Cardiac muscle cell (in vitro differentiated cells and primary cell): ENCODE measurements at regions not wholly inside any gene's neighbourhood (a gene's known extent, or its start where the extent isn't known, plus 50 kb on each side); places are given as distances from the start of the nearest gene placed in this dataset.

ENCODE experiments used
- DNase-seq, 2 donors: peaks; one replicate each; pipeline versions ENCODE4 v3.0.0 to v3.0.0-alpha.2; 2010 to 2017; ENCODE audit warnings: low read depth in 1 of 2, low spot score in 1 of 2
- H3K27ac ChIP-seq: fragments of 200-600 bp; sonication (generic); 2 replicates; pipeline ENCODE4 v1.5.1; 2016
- H3K27me3 ChIP-seq: fragments of 200-600 bp; sonication (generic); 2 replicates; pipeline ENCODE4 v1.6.0; 2016; ENCODE audit warnings: control low read depth
- H3K36me3 ChIP-seq: fragments of 200-600 bp; sonication (generic); 2 replicates; pipeline ENCODE4 v1.5.1; 2016; ENCODE audit warnings: control low read depth
- H3K4me1 ChIP-seq: fragments of 200-600 bp; sonication (generic); 2 replicates; pipeline ENCODE4 v1.8.1; 2017; ENCODE audit warnings: low read depth, mild to moderate bottlenecking, mixed run types
- H3K4me3 ChIP-seq: fragments of 200-600 bp; sonication (generic); 2 replicates; pipeline ENCODE4 v1.5.1; 2016; ENCODE audit warnings: mild to moderate bottlenecking
- H3K9me3 ChIP-seq: fragments of 200-600 bp; sonication (generic); 2 replicates; pipeline ENCODE4 v1.5.1; 2017; ENCODE audit warnings: low read depth, mild to moderate bottlenecking, control low read depth
- TF ChIP-seq, protein P1 (sequence below): IDR thresholded peaks from 2 replicates; pipeline ENCODE4 v1.5.1; 2012; ENCODE audit warnings: low read depth, mild to moderate bottlenecking, low read length

DNA sequence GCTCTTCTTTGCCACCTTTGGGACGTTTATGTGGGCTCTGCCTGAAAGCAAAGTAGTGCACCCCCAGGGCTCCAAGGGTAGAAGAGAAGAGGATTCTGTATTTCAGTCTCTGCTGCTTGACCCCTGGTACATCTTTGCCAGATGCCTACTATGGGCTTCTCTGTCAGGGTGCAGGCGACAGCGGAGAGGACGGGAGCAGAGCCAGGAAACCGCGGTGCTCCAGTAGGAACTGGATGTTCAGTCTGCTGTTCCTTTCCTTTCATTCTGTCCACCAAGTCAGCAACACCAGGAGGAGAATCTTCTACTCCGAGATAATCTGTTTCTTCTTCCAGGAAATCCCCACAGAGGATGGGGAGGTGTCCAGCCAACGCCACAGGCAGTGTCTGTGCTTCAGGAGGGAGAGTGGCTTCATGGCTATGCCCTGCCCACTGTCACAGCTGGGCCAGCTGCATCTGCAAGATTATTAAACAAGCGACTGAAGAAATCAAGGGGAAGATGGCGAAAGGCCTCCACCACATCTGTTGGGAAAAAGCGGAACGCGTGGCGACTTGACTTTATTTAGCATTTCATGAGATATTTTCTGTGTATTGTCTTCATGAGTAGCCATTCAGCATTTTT lies 398.3 kb downstream of the IRX1 start:
- DNase-seq: peak in 1 of 2 donors; percentile 9
- peaks cover 3% of the 10 kb centered on the region for H3K27me3 ChIP-seq
- H3K9me3 ChIP-seq: no peaks in the 10 kb centered on the region
- peaks cover 6% of the 10 kb centered on the region for H3K4me1 ChIP-seq
- no peak overlapping the region for H3K27ac ChIP-seq
- H3K36me3 ChIP-seq: no peaks in the 10 kb centered on the region
- TF ChIP-seq, protein P1, sequence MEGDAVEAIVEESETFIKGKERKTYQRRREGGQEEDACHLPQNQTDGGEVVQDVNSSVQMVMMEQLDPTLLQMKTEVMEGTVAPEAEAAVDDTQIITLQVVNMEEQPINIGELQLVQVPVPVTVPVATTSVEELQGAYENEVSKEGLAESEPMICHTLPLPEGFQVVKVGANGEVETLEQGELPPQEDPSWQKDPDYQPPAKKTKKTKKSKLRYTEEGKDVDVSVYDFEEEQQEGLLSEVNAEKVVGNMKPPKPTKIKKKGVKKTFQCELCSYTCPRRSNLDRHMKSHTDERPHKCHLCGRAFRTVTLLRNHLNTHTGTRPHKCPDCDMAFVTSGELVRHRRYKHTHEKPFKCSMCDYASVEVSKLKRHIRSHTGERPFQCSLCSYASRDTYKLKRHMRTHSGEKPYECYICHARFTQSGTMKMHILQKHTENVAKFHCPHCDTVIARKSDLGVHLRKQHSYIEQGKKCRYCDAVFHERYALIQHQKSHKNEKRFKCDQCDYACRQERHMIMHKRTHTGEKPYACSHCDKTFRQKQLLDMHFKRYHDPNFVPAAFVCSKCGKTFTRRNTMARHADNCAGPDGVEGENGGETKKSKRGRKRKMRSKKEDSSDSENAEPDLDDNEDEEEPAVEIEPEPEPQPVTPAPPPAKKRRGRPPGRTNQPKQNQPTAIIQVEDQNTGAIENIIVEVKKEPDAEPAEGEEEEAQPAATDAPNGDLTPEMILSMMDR: no peak
- H3K4me3 ChIP-seq: no peak overlapping the region

DNA sequence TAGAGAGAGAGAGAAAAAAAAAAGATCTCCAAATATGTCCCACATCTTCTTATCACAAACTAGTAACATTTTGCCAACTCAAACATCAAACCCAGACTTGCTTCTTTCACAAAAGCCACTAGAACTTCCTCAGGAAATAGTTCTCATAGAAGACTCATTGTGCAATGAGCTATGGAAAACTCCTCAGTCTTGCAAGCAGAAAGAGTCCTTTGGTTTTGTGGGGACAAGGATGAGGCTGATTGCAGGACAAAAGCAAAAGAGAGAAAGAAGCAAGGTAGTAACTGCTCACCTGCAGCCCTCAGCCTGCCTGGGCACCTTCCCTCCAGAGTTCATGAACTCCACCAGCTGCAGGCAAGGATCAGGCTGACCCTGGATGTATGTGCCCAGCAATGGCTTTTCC lies 399.0 kb downstream of the IRX1 start:
- Histone ChIP-seq H3K4me1 (peaks cover 6% of the 10 kb centered on the region), H3K27me3 (peaks cover 9% of the 10 kb centered on the region), H3K27ac (no peak overlapping the region), H3K4me3 (no peak overlapping the region), H3K9me3 (no peaks in the 10 kb centered on the region), H3K36me3 (no peaks in the 10 kb centered on the region)
- TF ChIP-seq, protein P1: no peak
- DNase-seq: peak in 1 of 2 donors; percentile 40

DNA sequence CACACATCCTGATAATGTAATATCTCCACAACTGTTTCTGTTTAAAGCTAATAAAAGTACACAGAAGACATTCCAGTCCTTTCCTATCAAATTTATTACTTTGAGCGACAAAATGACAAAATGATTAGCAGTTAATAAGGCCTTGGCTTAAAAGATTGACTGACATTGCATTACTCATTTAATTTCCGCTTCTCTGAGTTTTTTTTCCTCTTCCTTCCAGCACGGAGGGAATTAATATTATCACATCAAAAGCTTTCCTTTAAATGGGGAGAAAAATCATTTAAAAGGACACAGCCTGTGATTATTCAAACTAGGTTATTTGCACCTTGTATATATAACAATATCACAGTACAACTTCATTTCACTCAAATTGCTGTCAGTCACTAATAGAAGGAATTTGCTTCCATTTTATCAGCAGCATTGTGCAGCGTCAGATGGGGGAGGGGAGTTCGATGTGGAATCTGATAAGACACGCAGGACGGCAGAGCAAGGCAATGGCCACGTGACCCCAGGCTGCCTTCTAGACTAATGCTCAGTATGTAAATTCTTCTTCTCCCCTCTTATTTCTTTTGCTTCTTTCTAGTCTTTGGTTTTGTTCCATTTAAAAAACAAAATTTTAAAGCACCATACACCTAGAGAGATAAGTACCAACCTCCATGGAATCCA lies 400.5 kb downstream of the IRX1 start:
- TF ChIP-seq, protein P1: no peak
- no peak for DNase-seq
- Histone ChIP-seq H3K9me3 (no peaks in the 10 kb centered on the region), H3K36me3 (no peaks in the 10 kb centered on the region), H3K4me1 (peaks cover 6% of the 10 kb centered on the region), H3K27me3 (peaks cover 15% of the 10 kb centered on the region), H3K4me3 (no peak overlapping the region), H3K27ac (no peak overlapping the region)

DNA sequence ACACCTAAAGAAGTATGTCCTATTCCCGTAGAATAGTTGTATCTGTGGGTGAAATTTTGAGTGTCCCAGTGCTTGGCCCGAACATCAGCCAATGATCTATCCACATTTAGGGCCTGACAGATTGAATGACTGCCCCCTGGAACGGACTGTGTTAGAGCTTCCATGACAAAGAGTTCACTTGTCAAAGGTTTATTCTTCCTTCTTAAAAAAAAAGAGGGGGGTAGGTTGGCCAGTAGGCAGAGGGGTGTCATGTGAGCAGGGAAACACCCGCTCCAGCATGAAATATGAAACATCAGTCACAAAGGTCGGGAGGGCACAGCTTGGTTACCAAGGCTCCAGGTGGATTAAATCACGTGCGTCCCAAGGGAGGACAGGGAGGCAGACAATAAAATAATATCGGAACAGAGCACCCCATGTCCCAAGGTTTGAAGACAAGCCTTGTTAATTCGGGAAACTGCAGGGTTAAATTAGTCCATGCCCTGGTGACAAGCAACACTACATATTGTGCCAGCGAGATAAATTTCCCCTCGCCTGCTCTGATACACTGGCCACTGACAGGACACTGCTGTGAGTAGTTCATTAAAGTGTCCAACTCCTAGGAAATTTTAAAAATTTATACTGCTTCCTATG lies 401.2 kb downstream of the IRX1 start:
- Histone ChIP-seq H3K27ac (no peak overlapping the region), H3K27me3 (peaks cover 15% of the 10 kb centered on the region), H3K4me3 (no peak overlapping the region), H3K36me3 (no peaks in the 10 kb centered on the region), H3K9me3 (no peaks in the 10 kb centered on the region), H3K4me1 (peaks cover 6% of the 10 kb centered on the region)
- DNase-seq: no peak
- TF ChIP-seq, protein P1: no peak

DNA sequence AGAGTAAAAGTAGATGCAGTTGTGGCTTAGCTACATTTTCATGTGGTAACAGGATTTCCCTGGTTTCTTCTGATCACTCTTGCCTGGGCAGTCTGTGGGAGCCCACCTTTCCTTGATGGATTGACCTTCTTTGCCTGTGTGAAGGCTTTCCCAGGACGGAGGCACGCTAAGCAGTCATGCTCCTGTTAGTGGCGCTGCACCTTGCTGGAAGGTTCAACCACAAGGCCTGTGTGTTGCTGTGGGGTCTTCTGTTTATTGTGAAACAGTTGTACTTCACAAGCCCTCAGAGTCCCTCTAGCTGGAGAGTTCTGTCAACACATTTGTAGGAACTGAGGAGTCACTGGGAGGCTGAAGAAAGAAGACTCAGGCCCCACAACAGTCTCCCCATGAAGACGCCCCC lies 402.0 kb downstream of the IRX1 start:
- TF ChIP-seq, protein P1: no peak
- peaks cover 15% of the 10 kb centered on the region for H3K27me3 ChIP-seq

More for the DNA sequence above, 402.0 kb downstream of the IRX1 start:
- Histone ChIP-seq H3K4me3 (no peak overlapping the region), H3K36me3 (no peaks in the 10 kb centered on the region), H3K9me3 (no peaks in the 10 kb centered on the region), H3K27ac (no peak overlapping the region), H3K4me1 (peaks cover 6% of the 10 kb centered on the region)
- DNase-seq: peak in 1 of 2 donors; percentile 47
